OCI-LY7 (cell line): ENCODE measurements at regions not wholly inside any gene's neighbourhood (a gene's known extent, or its start where the extent isn't known, plus 50 kb on each side); places are given as distances from the start of the nearest gene placed in this dataset.

Source experiments
- BruUV-seq: library from RNA; stranded (reverse); fragments of 400-500 nt; replicated peaks from 2 replicates; lab custom pipeline; 2021; lab: Mats Ljungman, UMichigan
- CTCF ChIA-PET: fragments of 300-600 bp; sonication (Branson Sonifier 250); formaldehyde crosslinking; loops from one replicate; lab custom pipeline; 2022; ENCODE audit warnings: antibody characterized with exemption; ENCODE audit not compliant: unreplicated experiment; lab: Charles Lee
- POLR2A ChIA-PET: fragments of 300-600 bp; sonication (Branson Sonifier 250); formaldehyde crosslinking; loops from one replicate; lab custom pipeline; 2022; ENCODE audit warnings: antibody characterized with exemption; lab: Charles Lee
- DNase-seq: peaks from one replicate; pipeline ENCODE4 v3.0.0-alpha.2; 2015; ENCODE audit warnings: low spot score
- H2AFZ ChIP-seq: fragments of 200-600 bp; sonication (generic), shearing (Covaris generic); 2 replicates; pipeline ENCODE4 v1.6.1; 2014; ENCODE audit warnings: mild to moderate bottlenecking, antibody characterized with exemption, low read length, moderate library complexity
- H3K27ac ChIP-seq: fragments of 200-600 bp; sonication (generic); 2 replicates; pipeline ENCODE4 v1.5.1; 2014; ENCODE audit warnings: mixed run types, low read depth, mild to moderate bottlenecking, moderate library complexity, low read length, inconsistent platforms; ENCODE audit not compliant: poor library complexity, severe bottlenecking
- H3K36me3 ChIP-seq: fragments of 200-600 bp; sonication (generic); 2 replicates; pipeline ENCODE4 v1.6.1; 2014; ENCODE audit warnings: mild to moderate bottlenecking, antibody characterized with exemption, low read length, moderate library complexity, mixed read lengths; ENCODE audit not compliant: insufficient read depth
- H3K4me1 ChIP-seq: fragments of 200-600 bp; sonication (generic); 2 replicates; pipeline ENCODE4 v1.5.1; 2014; ENCODE audit warnings: mild to moderate bottlenecking, low read length; ENCODE audit not compliant: insufficient read depth, poor library complexity, severe bottlenecking
- H3K4me2 ChIP-seq: fragments of 200-600 bp; sonication (generic); 2 replicates; pipeline ENCODE4 v1.6.1; 2014; ENCODE audit warnings: mild to moderate bottlenecking, low read length
- H3K4me3 ChIP-seq: fragments of 200-600 bp; sonication (generic); 2 replicates; pipeline ENCODE4 v1.5.1; 2014; ENCODE audit warnings: mild to moderate bottlenecking, low read depth, low read length; ENCODE audit not compliant: poor library complexity, severe bottlenecking
- H3K79me2 ChIP-seq: fragments of 200-600 bp; sonication (generic); 2 replicates; pipeline ENCODE4 v1.6.1; 2016; ENCODE audit warnings: low read depth, mild to moderate bottlenecking, low read length, moderate library complexity, mixed read lengths; ENCODE audit not compliant: insufficient read depth
- H3K9me2 ChIP-seq: fragments of 200-600 bp; sonication (generic); 2 replicates; pipeline ENCODE4 v1.6.1; 2016; ENCODE audit warnings: mild to moderate bottlenecking, low read length, mixed read lengths; ENCODE audit not compliant: insufficient read depth
- H3K9me3 ChIP-seq: fragments of 200-600 bp; sonication (generic); 2 replicates; pipeline ENCODE4 v1.6.1; 2014; ENCODE audit warnings: mild to moderate bottlenecking, mixed run types, low read length, mixed read lengths
- H4K20me1 ChIP-seq: fragments of 200-600 bp; sonication (generic); 2 replicates; pipeline ENCODE4 v1.6.1; 2014; ENCODE audit warnings: mild to moderate bottlenecking, antibody characterized with exemption, low read length, moderate library complexity, mixed read lengths; ENCODE audit not compliant: insufficient read depth
- CTCF ChIP-seq: fragments of 200-600 bp; sonication (generic); conservative IDR thresholded peaks from 2 replicates; pipeline ENCODE4 v1.5.1; 2014; ENCODE audit warnings: mild to moderate bottlenecking, antibody characterized with exemption, low read length, moderate library complexity, mixed read lengths
- EZH2phosphoT487 ChIP-seq: fragments of 200-600 bp; sonication (generic); IDR thresholded peaks from 2 replicates; pipeline ENCODE4 v1.6.1; 2018; ENCODE audit warnings: low read depth, borderline replicate concordance, mild to moderate bottlenecking, mixed run types, antibody characterized with exemption, low read length, moderate library complexity, mixed read lengths
- intact Hi-C: fragments of 100-400 bp; cut with micrococcal nuclease; formaldehyde crosslinking; loops from one replicate; pipeline ENCODE4 v1.10.0; 2022; ENCODE audit not compliant: unreplicated experiment

- H3K79me2 ChIP-seq = no peaks in the 10 kb centered on the region
Measured at GRCh38 chr16:25488435-25488834, 203.3 kb upstream of the HS3ST4 start.

GRCh38 chr16:25487888-25488287, 203.9 kb upstream of the HS3ST4 start:
- TF ChIP-seq CTCF (no peak), EZH2phosphoT487 (no peak)
- no peaks in the 10 kb centered on the region for H3K4me1 ChIP-seq
- H3K79me2 ChIP-seq = no peaks in the 10 kb centered on the region
- H3K4me3 ChIP-seq = no peak overlapping the region
- H3K4me2 ChIP-seq = no peak overlapping the region
- H3K9me3 ChIP-seq = no peaks in the 10 kb centered on the region
- POLR2A ChIA-PET = interaction anchor here (1.1 kb wide), 1 partner anchor 10 kb away, joined by 3 read pairs; no protein-coding TSS in a partner anchor
- no peaks in the 10 kb centered on the region for H3K9me2 ChIP-seq
- CTCF ChIA-PET = no interaction called here
- BruUV-seq = no TSS peak
- intact Hi-C loops = no loop called here
- H3K36me3 ChIP-seq = no peaks in the 10 kb centered on the region
- H2AFZ ChIP-seq = no peak overlapping the region
- DNase-seq = no peak
- no peaks in the 10 kb centered on the region for H4K20me1 ChIP-seq
- no peak overlapping the region for H3K27ac ChIP-seq

More at GRCh38 chr16:25488435-25488834, 203.3 kb upstream of the HS3ST4 start:
- H2AFZ ChIP-seq = no peak overlapping the region
- intact Hi-C loops = no loop called here
- no peak for TF ChIP-seq EZH2phosphoT487
- CTCF ChIA-PET = no interaction called here
- H3K9me2 ChIP-seq = no peaks in the 10 kb centered on the region
- H3K9me3 ChIP-seq = no peaks in the 10 kb centered on the region
- POLR2A ChIA-PET = no interaction called here
- no peaks in the 10 kb centered on the region for H3K36me3 ChIP-seq
- DNase-seq = no peak
- no TSS peak for BruUV-seq
- no peak overlapping the region for H3K4me2 ChIP-seq
- no peaks in the 10 kb centered on the region for H3K4me1 ChIP-seq
- H4K20me1 ChIP-seq = no peaks in the 10 kb centered on the region
- H3K27ac ChIP-seq = no peak overlapping the region
- no peak overlapping the region for H3K4me3 ChIP-seq

GRCh38 chr16:25481636-25482035, 210.1 kb upstream of the HS3ST4 start:
- no peaks in the 10 kb centered on the region for H3K9me2 ChIP-seq
- no peaks in the 10 kb centered on the region for H3K36me3 ChIP-seq
- CTCF ChIA-PET = no interaction called here
- H3K9me3 ChIP-seq = no peaks in the 10 kb centered on the region
- no peak overlapping the region for H3K27ac ChIP-seq
- DNase-seq = no peak
- no peaks in the 10 kb centered on the region for H3K79me2 ChIP-seq
- TF ChIP-seq CTCF = no peak
- no peak for TF ChIP-seq EZH2phosphoT487
- H2AFZ ChIP-seq = no peak overlapping the region
- no peak overlapping the region for H3K4me2 ChIP-seq
- H3K4me1 ChIP-seq = no peaks in the 10 kb centered on the region
- POLR2A ChIA-PET = no interaction called here
- intact Hi-C loops = no loop called here
- BruUV-seq = no TSS peak
- H4K20me1 ChIP-seq = no peaks in the 10 kb centered on the region
- H3K4me3 ChIP-seq = no peak overlapping the region
